Fibroblast of peridontal ligament (primary cell): ENCODE measurements at regions not wholly inside any gene's neighbourhood (a gene's known extent, or its start where the extent isn't known, plus 50 kb on each side); places are given as distances from the start of the nearest gene placed in this dataset.
"Not testable (repeated sequence)": the region's sequence is repeated elsewhere in the genome, so short reads cannot be mapped to it uniquely, and the experiment has no call there.

Experiments
- DNase-seq: peaks from one replicate; pipeline ENCODE4 v3.0.0-alpha.2; 2010; ENCODE audit errors: extremely low read depth

DNA sequence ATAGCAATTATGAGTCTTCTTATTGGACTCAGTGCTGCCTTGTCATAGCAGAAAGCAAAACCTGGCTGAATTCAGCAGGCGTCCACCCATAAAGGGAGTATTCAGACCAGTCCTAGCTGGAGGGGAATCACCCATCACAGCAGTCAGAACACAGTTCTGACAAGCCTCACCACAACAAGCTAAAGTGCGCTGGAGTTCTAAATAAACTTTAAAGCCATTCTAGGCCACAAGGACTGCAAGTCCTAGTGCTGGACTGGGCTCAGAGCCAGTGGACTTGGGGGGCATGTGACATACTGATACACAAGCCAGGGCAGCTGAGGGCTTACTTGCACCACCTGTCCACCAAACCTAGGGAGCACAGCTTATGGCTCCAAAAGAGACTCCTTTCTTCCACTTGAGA is 115.3 kb upstream of the PCSK5 start:
- DNase-seq: no peak

DNA sequence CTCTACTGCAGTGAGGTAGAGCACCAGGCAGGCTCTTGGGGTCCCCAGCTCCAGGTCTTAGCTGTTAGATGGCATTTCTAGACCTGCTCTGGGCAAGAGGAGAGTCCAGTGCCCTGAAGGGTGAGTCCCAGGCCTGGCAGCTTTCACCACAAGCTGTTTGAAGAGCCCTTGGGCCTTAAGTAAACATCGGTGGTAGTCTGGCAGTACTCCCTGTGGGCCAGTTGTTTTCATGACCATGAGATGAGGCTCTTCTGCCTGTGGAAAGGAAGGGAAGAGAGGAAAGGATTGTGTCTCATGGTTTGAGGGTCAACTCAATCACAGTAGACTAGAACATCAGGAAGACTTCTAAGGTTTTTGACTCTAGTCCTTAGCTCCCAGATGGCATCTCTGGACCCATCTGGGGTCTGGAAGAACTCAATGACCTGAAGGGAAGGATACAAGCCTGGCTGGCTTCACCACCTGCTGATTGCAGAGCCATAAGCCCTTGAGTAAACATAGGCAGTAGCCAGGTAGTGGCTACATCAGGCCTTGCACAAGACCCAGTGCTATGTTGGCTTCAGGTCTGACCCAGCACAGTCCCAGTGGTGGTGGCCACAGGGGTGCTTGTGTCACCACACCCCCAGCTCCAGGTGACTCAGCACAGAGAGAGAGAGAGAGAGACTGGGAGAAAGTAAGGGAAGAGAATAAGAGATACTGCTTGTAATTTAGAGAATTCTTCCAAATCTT is 114.3 kb upstream of the PCSK5 start:
- DNase-seq: no peak

DNA sequence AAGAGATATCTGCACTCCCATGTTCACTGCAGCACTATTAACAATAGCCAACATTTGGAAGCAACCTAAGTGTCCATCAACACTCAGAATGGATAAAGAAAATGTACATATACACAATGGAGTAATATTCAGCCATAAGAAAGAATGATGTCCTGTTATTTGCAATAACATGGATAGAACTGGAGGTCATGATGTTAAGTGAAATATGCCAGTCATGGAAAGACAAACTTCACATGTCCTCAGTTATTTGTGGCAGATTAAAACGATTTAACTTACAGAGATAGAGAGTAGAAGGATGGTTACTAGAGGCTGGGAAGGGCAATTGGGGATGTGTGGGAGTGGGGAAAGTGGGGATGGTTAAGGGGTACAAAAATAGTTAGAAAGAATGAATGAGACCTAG is 110.3 kb upstream of the PCSK5 start:
- DNase-seq: no peak

DNA sequence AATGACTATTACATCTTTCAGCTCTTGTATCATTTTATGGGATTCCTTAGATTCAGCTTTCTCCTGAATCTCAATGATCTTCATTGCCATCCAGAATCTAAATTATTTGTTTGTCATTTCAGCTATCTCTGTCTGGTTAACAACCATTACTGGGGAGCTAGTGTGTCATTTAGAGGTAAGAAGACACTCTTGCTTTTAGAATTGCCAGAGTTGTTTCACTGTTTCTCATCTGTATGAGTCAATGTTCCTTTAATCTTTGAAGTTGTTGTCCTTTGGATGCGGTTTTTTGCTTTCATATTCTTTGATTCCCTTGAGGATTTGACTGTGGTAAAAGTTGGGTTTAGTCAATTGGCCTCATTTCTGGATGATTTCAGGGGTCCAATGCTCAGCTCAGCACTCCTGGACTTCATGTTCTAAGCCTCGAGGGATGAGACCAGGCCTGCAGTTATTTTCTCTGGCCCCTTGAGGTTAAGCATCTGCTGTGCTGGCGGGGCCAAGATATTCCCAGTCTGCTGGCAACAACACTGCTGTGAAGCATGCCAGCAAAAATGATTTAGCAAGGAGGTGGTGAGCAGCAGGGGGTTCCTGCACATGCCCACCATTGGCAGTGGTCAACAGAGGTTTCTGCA is 102.4 kb upstream of the PCSK5 start:
- DNase-seq: peak; percentile 0

DNA sequence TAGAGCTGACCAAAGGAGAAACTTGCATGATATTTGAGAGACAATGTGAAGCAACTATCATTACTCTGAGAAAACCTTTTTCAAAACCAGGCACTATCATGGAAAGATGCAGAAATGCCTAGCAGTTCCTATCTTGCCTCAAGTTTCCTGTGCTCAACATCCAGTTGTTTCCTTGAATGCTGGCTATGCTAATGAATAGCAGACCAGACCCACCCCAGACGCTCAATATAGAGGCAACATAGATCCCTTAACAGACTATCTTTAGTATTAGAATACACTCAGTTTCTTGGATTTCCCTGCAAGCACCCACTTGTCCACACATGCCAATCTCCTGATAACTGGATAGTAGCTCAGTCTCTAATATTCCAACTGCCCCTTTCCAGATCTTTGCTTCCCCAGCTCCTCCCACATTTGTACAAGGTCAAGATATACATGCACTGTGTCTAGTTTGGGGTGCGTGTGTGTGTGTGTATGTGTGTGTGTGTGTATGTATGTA is 93.3 kb upstream of the PCSK5 start:
- no peak for DNase-seq

DNA sequence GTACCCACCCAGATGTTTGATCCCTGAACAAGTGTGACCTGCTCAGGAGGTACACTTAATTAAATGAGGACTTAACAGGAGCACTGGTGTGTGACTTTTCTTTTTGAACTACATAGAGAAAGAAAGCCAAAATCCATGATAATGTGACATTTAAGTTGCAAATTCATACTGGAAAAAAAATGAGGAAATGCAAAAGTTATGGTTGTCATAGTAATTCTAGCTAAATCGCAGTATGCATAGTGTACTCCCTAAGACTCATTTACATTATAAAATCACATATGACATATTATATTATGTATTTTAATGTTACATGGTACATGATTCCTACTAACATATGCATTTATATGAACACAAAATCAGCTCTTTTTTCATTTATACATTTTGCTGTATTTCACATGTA is 92.0 kb upstream of the PCSK5 start:
- DNase-seq: no peak

DNA sequence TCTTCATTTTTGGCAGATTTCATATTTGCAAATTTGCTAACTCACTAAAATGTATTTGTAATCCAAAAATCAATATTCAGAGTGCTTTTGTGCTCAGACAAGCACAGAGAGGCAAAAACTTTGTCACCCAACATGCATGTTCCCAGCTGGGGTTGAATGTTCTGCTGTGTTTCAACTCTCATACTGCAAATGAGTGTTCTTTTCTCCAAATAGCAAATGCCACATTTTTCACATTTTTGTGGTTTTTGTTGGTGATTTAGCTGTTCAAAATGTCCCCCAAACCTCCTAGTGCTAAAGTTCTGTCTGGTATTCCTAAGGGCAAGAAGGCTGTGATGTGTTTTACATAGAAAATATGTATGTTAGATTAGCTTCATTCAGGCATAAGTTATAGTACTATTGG is 87.3 kb upstream of the PCSK5 start:
- peak; percentile 12 for DNase-seq

DNA sequence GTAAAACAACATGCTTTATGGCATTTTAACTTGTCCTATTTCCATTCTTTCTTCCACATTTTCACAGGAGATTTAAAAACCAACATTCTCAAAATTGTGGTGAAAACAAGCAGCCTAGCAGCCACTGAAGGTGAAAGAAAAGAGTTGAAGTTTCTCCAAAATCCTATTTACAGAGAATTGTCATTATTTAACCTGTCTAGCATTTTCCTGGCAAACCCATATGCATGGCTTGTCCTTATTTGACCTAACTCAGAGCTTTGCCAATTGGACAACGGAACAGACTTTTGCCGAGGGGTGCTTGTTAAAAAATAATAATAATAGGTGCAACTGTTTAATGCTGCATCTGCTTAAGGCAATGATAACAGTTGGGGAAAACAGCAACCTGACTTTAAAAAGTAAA is 80.4 kb upstream of the PCSK5 start:
- DNase-seq: no peak

DNA sequence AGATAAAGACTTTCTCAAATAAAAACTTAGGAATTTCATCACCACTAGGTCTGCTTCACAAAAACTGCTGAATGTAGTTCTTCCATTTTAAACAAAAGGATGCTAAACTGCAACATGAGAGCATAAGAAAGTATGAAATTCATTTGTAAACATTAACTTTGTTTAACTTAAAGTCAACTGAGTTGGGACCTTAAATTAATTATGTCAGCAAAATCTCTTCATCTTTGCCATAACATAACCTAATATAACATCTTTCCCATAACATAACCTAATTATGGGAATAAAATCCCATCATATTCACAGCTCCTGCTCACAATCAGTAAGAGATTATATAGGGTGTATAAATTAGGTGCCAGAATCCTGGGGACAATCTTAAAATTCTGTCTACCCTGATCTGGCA is 78.8 kb upstream of the PCSK5 start:
- DNase-seq: no peak

DNA sequence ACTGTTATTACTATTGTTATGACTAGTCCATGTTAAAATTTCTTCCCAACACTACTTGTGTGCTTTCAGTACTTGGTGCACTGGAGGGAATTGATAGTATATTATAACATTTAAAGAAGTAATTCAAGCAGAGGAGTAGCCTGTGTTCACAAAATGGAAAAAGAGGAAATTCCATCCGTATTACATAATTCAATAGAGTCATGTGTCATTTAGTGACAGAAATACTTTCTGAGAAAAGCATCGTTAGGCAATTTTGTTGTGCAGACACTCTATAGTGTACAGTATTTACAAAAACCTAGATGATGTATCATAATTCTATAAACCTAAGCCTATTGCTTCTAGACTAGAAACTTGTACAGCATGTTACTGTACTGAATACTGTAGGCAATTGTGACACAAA is 78.3 kb upstream of the PCSK5 start:
- DNase-seq: no peak

DNA sequence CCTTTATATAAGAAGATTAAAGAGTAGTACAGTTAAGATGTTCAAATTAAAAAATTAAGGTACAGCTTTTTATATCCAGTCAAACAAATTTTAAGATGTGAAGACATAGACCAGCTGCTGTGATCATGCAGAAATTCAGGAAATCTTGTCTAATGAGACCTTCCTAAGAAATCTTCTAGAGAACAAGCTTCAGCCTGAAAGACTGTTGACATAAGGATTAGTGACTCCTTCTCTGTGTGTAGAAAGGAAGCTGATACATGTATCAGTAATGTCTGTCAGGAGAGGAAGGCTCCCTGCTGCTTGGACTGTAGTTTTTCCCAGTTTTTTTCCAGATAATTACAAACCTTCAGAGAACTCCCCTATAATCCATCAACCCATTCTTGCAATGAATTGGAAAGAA is 75.8 kb upstream of the PCSK5 start:
- DNase-seq: no peak

DNA sequence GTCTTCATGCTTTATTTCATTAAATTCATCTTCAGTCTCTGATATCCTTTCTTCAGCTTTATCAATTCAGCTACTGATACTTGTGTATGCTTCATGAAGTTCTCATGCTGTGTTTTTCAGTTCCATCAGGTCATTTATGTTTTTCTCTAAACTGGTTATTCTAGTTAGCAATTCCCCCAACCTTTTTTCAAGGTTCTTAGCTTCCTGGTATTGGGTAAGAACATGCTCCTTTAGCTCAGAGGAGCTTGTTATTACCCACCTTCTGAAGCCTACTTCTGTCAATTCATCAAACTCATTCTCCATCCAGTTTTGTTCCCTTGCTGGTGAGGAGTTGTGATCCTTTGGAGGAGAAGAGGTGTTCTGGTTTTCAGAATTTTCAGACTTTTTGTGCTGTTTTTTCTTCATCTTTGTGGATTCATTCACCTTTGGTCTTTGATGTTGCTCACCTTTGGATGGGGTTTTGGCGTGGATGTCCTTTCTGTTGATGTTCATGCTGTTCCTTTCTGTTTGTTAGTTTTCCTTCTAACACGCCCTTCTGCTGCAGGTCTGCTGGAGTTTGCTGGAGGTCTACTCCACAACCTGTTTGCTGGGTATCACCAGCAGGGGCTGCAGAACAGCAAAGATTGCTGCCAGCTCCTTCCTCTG is 69.9 kb upstream of the PCSK5 start:
- not testable (repeated sequence) for DNase-seq

DNA sequence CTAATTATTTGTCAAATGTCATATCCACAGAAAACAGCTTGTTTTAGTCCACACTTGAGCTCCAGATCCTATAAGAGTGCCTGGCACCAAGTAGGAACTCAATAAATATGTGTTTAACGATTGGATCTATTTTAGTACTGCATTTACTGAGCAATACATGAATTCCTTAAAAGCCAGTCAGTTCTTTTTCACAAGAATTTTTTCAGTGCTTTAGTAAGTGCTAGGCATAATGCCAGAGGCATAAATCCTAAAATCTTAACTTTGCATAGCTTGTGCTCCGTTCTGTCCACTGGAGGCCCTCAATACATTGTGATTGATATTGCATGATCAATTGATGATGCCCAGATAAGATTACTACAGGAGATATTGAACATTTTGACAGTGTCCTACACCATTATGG is 67.3 kb upstream of the PCSK5 start:
- DNase-seq: no peak

DNA sequence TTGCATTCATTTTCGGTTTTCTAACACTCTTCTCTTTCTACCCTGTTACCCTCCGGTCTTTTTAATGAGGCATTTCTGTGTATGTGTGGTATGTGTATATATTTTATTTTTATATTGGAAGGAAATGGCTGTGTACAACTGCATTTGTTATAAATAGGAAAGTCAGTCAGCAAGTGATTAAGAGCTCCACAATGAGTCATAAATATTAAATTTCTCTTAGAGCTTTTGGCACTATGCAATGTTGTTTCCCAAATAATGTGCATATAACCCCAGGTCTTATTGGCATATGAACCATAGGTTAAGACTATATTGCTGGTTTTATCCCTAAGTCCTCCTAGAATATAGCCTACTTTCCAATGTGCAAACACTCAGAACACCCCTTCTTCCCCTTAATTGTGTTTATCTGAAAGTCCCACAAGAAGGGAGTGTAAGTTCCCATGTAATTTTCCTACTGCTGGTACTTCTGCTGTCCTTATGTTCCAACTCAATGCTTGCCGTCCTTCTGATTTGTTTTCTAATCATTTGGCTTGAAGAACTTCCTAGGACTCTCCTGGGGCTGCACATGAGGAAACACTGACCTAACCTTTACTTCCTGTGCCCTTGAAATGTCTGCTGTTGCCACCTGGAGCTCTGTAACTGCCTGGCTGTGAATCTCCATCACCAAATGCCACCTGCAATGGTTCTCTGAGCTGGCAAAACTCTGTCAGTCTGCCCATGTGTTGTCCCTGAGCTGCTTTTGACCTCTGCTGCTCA is 65.5 kb upstream of the PCSK5 start:
- no peak for DNase-seq

DNA sequence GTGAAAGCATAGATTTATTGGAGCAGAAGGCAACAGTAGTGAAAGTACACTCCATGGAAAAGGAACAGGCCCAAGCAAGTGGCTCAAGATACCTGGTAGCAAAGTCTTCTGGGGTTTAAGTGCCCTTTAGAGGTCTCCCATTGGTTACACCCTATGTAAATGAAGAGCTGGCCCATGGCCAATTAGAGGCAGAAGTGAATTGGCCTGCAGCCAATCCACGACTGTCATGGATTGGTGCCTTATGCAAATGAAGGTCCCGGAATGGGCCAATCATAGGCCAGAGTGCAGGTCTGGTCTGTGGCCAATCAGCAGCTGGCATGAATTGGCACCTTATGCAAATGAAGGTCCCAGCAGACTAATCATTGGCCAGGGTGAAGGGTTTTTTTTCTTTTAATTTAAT is 64.2 kb upstream of the PCSK5 start:
- DNase-seq: no peak

DNA sequence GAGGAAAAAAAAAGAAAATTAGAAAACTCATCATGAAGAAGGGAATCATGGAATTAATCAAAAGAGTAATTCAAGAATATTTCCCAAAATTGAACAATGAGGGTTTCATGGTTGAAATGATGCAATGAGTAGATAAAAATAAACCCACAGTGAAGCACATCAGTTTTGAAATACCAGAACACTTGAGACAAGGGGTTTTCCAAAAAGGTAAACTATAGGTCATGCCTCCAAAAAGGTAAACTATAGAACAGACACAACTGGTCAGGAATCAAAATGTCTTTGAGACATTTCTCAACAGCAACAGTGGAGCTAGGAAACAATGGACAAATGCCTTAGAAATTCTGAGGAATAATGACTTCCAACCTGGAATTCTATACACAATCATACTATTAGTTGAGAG is 60.2 kb upstream of the PCSK5 start:
- no peak for DNase-seq

DNA sequence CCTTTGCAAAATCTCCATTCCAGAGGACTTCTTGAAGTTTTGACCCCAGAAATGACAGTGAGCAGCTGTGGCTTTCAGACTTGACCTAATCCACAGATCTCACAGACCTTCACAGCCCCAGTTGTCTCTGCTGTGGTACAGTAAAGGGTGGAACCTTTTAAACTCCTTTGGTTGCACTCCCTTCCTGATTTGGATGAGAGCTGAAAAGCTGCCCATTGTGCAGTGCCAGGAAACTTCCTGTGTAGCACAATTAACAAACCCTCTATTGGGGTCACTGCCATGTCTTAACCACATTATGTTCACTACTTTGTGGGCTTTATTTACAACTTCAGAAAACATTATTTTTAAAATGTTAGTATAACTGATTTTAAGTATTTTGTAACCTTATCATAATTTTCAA is 56.7 kb upstream of the PCSK5 start:
- no peak for DNase-seq

DNA sequence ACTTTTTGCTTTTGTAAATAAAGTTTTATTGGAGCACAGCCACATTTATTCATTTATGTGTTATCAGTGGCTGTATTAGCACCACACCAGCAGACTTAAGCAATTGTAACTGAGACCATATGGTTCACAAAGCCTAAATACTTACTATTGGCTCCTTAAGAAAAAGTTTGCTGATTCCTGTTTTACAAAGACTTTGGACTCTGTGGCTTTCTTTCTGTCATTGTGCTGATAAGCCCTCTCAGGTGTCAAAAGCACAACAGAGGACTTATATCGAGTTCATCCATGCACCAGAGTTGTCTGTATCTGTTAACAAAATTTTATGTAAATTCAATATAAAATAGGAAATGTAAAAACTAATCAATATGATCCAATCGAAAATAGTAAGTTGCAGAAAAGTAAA is 55.6 kb upstream of the PCSK5 start:
- DNase-seq: no peak
